GM19328 (cell line): ENCODE measurements at regions not wholly inside any gene's neighbourhood (a gene's known extent, or its start where the extent isn't known, plus 50 kb on each side); places are given as distances from the start of the nearest gene placed in this dataset.

ENCODE experiments used
- ATAC-seq: cut with Tn5 transposase; IDR thresholded peaks from one replicate; pipeline ENCODE4 v1.9.1; 2021; ENCODE audit warnings: mild to moderate bottlenecking, moderate library complexity; ENCODE audit not compliant: unreplicated experiment

DNA sequence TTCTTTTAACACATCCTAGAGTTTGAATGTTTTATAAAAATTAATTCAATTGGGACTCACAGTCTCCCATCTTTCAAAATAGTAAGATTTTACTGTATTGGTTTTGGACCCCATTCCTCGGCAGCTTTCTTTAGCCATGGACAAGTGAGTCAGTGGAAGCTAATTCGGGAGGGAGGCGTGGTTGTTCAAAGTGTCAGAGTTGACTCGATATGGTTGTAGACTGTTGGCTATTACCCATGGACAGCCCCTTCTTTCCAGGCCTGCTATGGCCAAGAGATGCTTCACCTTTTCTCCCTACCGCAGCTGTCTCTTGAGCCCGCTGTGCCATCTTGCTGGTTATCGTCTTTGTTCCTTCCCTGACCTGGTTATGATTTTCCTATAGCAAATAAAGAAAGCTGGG is 243.0 kb downstream of the CD83 start:
- no peak for ATAC-seq

DNA sequence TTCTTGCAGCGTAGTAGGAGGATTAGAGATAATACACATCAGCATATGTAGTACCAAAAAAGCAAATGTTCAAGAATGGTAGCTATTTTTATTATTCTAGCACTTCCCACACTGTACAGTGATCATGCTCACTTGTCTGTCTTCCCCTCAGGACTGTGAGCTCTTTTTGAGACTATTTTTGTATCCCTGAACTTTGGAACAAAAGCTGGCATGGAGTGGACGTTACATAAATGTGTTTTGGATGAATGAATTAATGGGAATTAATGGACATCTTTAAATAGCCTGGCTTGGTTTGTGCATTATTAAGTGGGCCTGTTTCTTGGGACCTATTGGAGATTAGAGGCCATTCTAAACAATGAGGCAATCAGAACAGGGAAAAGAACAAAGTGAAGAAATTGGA is 243.7 kb downstream of the CD83 start:
- ATAC-seq = no peak

DNA sequence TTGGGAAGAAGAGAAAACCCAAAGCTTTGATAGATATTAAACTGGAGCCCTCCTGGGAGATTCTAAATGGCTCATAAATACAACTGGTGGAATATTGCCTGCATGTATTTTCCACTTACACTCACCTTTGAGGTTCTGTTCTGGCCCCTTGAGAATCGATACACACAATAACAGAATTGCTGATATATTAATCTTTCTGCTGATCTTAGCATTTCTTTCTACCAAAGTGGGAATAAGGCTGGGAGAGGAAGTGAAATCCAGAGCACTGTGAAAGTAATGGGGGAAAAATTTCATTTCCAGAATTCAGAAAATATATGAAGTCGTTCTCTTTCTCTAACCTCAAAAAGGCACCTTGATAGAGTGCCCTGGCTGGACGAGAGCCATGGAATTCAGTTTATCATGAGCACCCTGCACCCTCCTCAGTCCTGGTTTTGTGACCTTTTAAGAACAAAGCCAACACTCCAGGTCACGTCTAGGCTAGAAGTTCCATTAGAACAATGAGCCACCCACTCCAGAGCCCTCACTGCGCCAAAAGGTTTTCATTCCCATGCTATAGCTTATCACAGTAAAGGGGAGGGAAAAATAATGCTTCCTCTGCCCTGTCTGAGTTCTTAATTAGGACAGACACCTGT is 244.5 kb downstream of the CD83 start:
- no peak for ATAC-seq

DNA sequence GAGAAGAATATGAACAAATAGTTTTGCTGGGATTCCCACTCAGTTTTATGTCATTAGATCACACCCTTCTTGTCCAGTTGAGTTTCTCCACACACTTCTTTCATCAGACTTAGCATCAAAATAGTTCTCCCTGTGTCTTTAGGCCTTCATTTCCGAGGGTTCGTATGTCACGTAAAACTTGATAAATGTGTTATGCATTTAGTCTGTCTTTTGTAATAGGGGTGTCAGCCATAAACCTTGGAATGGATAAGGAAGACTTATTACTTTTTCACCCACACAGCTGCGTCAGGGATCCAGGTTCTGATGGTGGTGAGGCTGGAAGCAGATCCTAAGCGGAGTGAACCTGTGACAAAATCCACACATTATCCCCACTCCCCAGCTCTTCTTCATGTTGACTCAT is 246.8 kb downstream of the CD83 start:
- no peak for ATAC-seq

DNA sequence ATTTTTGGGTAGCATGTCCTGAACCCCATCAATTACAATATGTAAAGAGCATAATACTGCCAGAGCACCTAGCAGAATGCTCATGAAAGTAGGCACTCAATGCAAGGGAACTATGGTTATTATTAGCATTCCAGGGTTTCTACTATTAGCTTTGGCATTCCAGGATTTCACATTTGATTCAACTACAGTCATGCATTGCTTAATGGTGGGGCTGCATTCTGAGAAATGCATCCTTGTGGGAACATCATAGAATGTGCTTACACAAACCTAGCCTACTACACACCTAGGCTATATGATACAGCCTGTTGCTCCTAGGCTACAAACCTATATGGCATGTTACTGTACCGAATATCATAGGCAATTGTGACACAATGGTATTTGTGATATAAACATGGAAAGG is 247.8 kb downstream of the CD83 start:
- ATAC-seq = no peak

DNA sequence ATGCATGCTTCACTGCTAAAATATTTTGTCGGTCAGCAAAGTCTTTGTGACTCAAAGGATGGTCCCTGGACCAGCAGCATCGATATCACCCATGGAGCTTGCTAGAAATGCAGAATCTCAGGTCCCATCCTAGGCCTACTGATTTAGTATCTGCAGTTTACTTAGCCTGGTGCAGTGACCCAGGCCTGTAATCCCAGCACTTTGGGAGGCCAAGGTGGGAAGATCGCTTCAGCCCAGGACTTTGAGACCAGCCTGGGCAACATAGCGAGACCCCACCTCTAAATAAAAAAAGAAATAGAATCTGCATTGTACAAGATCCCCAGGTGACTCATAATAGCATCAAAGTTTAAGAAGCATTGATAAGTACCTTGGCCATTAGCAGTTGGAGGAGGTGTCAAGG is 248.7 kb downstream of the CD83 start:
- no peak for ATAC-seq

DNA sequence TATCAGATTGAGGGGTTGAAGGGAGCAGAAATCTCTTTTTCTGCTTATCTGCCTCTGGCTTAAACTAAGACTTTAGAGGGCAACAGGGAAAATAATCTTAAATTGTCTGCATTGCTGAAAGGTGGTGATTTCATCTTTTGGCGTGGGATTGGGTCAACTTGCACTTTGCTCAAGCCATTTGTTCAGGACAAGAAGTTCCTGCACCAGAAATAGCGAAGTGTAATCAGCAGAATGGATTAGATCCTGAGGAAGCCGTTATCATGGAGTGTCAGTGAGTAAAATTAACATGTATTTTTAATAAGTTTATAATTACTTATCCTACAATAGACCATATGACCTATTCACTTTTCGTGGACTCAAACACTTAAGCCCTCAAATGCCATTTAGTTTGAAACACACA is 249.3 kb downstream of the CD83 start:
- ATAC-seq = no peak

DNA sequence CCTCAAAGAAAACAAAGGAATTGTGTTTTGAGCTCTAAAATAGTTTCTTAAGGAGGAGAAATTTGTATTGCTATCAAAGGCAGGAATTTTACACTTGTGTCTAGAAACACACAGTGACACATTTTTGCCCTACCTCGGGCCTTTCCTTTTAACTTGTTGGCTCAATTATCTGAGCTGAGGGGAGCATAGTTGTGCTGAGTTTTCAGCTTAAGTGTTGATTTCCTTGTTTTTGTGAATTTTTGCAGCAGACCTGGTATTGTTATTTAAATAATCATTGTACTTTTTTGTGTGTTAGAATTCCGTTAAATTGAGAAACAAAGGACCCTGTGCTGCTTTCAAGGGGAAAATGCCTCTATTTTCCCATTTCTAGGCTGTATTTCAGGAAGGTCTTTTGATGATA is 249.7 kb downstream of the CD83 start:
- no peak for ATAC-seq

DNA sequence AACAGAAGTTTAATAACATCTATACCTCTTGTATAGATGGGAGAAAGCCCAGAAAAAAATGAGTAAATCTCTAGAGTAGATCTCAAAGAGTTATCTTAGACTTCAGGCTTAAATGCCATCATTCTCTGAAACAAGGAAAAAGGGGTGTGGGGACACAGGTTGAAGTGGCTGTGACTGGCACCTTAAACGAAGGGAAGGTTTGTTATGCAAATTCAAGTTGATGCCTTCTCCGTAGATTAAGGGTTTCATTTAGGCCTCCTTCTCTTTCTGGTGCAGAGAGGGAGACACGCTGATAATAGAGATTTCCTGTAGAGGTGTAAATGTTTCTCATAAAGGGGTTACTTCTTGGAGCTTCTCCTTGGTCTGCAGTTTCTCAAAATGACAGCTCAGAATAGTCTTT is 252.1 kb downstream of the CD83 start:
- no peak for ATAC-seq

DNA sequence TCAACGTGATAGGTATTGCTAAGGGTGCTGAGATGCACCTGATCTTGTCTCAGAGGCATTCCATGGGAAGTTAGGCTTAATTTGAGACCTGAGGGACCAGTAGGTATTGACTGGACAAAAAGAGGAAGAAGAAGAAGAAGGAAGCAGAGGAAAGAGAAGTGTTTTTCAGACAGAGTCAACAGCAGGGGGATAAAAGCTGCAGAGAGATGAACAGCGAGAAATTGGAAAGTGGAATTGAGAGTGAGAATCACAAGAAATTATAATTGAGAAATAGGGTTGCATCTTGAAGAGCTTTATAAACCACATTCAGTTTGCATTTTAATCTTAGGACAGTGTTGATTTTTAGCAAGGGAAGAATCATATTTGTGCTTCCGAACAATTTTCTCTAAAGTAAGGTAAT is 254.0 kb downstream of the CD83 start:
- ATAC-seq = no peak

DNA sequence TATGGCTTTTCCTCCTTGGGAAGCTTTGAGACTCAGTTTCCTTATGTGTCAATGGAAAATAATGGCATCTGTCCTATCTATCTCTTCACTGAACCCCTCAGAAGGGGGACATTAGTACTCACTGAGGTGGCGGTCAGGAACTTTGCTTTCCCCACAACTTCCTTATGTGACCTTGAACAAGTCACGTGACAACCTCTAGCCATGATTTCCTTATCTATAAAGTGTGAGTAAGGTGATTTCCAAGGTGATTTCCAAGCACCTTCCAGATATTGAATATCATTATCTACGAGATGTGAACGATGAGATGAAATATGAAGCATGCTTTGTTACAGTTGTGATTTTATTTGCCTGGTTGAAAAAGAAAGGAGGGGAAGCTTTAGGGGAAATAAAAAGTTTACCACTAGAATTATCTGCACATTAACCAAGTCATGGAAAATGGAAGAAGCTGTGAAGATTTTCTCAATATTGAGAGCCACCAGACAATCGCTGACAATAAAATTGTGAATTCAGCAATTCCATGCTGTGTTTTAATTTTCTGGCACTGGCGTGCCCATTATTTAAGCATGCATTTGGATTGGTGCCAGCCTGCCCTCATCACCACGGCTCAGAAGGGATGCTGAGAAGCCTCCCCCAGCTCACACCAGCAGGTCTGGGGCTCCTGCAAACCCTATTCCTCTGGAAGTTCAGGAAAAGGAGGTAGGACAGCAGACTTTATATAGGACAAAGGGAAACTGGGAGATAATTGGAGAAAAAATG is 255.3 kb downstream of the CD83 start:
- no peak for ATAC-seq

DNA sequence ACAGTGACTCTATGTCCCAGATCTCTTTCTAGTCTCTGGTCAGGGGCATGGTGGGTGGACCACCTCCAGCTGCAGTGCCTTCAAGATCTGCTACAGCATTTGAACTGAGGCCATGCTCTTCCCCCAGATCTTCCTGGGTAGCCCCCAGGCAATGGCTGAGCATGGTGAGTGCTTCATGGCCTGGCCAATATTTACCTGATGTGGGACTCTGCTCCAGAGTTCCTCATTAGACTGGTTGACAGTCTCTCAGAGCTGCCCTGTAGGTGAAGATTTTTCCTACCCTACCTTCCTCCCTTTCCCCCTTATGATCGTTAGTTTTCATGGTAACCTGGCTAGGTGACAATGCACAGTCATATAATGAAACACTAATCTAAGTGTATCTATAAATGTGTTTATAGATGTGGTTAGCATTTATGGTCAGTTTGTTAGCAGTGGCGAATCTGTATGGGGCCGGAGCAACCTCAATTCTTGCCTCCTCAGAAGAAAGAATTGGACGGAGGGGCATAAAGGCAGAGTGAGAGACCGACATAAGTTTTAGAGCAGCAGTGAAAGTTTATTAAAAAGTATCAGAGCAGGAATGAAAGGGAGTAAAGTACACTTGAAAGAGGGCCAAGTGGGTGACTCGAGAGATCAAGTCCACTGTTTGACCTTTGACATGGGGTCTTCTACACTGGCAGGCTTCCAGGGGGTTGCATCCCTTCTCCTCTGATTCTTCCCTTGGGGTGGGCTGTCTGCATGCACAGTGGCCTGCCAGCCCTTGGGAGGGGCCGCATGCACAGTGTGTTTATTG is 256.3 kb downstream of the CD83 start:
- no peak for ATAC-seq

DNA sequence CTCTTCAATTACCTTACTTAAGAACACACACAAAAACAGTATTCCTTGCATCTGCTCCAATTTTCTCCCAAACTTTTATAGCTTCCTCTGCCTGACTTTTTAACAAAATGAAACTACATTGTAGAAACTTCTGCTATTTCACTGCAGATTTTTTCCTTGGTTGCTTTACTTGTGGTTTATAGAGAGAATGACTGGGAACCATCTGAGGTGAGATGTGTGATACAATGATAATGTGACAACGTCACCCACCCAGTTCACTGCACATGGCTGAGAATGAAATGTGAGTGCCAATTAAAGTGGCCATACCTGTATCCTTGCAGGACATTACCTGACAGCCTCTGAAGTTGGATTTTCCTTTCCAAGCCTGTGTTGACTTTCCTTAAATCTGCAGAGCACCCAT is 258.4 kb downstream of the CD83 start:
- no peak for ATAC-seq

DNA sequence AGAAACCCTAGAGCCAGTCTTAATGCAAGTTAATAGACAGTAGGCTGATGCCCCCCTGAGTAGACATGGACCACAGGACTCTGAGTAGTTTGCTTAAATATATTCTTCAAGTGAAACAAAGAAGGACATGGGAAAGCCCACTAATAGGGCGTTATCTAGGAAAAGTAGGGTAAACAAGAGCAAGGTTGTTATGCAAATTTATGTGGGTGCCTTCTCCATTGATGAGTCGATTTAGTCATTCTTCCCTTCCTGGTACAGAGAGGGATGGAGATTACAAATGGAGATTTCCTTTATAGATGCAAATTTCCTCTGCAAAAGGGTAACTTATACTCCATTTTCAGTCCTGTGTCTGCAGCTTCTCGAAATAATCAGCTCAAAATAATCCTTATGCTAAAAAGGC is 262.0 kb downstream of the CD83 start:
- ATAC-seq = no peak

DNA sequence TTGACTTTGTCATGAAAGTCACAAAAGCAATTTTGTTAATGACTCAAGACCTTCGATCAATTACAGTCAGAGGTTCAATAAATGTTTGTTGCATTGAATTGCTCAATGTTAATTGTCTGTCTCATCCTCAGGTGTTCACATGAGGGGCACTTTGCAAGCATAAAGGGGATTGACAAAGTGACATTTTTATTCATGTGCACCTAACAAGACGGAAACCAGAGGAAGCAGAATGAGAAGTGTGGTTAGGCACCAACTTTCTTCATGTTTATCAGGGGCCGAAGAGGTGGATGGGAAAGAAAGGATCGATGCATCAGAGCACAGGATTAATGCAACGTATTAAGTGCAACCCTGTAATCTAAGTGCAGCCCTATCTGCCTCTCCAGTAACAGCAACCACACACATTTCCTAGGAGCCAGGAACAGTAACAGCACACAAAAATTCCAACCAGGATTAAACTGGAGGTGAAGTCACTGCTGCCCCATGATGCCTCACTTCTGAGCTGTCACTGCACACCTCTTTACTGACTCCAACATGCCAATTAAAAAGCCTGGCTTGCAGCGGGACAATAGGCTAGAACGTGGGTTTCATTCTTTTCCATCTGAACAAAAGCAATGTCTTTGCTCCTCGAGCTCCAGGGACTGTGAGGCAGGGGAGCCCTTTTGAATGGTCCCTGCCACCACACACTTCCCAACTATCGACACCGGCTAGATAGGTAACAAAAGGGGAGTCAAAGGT is 262.7 kb downstream of the CD83 start:
- no peak for ATAC-seq

DNA sequence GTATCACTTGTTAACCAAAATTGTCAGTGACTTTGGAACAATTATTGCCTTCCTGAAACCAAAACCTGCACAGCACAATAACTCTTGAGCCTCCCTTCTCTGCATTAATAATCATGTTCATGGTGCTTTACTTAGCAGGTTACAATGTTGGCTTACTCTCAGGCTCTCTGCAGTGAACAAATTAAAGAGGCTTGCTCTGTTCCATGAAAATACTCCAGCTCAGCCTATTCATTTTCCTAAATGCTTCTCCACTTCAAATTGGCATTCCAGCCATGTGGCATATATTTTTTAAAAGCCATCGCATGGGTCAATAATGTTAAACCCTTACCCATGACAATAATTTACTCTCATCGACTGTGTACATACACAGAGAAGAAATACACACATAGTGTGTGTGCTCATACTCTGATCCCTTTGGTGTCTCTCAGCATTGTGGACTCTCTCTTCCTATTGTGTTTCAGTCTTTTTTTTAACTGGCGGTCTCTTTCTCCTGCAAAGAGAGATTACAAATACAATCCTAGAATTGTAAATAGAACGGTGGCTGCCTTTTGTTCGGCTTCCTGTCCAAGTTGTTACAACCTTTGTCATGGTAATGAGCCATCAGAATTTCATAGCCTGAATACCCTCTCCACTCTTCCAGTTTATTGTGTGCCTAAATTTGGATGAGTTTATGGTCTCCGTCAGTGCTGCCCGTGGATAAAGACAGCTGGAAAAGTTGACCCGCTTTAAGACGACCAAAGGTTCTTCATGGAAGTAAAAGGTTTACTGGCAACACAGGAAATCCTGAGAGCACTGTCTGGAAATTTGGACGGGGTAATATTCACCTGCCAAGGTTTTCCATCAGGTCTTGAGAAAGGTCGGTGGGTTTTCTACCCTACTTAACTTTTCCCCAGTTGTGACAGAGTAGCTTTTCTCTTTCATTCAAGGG is 263.6 kb downstream of the CD83 start:
- no peak for ATAC-seq

DNA sequence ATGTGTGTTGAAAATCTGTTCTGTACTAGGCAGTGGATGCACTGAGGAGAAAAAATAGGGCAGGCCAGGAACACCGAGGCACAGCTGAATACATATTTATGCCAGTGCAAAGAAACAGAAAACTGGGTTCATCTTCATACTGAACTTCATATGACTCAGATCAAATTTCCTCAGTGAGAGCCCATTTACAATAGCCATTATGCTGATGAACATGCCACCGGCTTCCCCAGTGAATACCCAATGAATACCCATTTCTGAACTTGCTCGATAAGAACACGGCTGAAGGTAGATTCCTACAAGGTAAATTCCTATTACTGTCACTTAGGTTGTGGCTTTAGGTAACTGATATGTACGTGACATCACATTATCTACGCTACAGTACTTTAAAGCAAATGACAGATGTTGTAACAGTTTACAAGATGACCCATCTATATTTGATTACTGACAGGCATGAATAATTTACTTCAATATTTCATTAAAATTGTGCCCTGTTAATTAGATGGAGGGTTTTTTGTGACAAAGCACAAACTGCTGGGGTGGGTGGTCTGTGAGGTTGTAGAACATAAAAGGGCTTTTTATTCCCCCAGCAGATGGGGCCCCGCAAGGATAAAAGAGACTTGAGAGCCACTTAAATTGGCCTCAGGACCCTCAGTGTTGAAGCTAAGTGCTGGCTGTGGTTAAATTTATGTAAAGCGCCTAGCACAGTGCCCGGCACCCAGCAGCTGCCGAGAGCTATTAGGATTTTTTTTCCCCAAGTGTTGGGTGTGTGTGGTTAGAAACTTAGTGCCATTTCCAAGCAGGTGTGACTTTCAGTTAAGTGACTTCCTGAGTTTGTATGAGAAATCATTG is 264.5 kb downstream of the CD83 start:
- no peak for ATAC-seq

DNA sequence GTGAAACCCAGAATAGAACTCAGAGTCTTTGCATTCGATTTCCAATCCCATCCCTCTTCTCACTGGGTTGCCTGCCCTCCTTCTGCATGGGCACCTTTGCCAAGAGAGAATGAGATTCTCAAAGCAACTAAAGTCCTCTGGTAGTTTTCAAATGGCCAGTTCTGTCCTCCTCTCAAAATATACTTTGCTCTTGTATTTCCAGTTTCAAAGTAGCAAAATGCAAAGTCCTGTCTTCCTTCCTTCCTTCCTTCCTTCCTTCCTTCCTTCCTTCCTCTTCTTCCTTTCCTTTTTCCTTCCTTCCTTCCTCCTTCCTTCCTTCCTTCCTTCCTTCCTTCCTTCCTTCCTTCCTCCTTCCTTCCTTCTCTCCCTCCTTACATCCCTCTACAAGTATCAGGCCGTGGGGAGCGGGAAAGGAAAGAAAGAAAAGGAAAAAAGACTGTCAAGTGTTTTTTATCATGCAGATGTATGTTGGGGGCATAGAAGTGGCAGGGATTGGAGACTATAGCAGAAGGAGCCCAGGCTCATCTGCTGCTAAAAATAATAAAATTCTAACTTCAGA is 265.2 kb downstream of the CD83 start:
- ATAC-seq = no peak
